Lower lobe of right lung (tissue), 2 donors: ENCODE measurements at regions not wholly inside any gene's neighbourhood (a gene's known extent, or its start where the extent isn't known, plus 50 kb on each side); places are given as distances from the start of the nearest gene placed in this dataset.

ENCODE experiments used
- ATAC-seq, 2 donors: fragments of 200-7000 bp; cut with Tn5 transposase; one replicate each; pipeline ENCODE4 v1.9.1; 2020 to 2022; ENCODE audit warnings: mild to moderate bottlenecking in 2 of 2, moderate library complexity in 2 of 2
- DNase-seq: peaks from one replicate; pipeline ENCODE4 v3.0.0-alpha.2; 2020
- H3K27ac ChIP-seq: fragments of 200-600 bp; one replicate; pipeline ENCODE4 v1.8.0; 2022
- H3K27me3 ChIP-seq: fragments of 200-600 bp; one replicate; pipeline ENCODE4 v1.8.0; 2022; ENCODE audit warnings: low read depth
- H3K36me3 ChIP-seq: fragments of 200-600 bp; one replicate; pipeline ENCODE4 v1.8.0; 2022; ENCODE audit warnings: mild to moderate bottlenecking
- H3K4me1 ChIP-seq: fragments of 200-600 bp; one replicate; pipeline ENCODE4 v1.8.0; 2022
- H3K4me3 ChIP-seq: fragments of 200-600 bp; one replicate; pipeline ENCODE4 v1.8.0; 2022; ENCODE audit warnings: mild to moderate bottlenecking
- H3K9me3 ChIP-seq: fragments of 200-600 bp; one replicate; pipeline ENCODE4 v1.8.0; 2022
- intact Hi-C: fragments of 100-400 bp; cut with DNase I; formaldehyde crosslinking; loops from one replicate; pipeline ENCODE4 v1.11.0; 2022
- TF ChIP-seq, protein P1 (sequence below): fragments of 200-600 bp; IDR thresholded peaks from one replicate; pipeline ENCODE4 v1.8.0; 2022; ENCODE audit warnings: antibody characterized with exemption, mild to moderate bottlenecking
- donor health status: DM: no; HTN: yes; CAD: no; lungs with severe emphysema.

- Histone ChIP-seq H3K27me3 (no peaks in the 10 kb centered on the region), H3K27ac (no peak overlapping the region), H3K4me1 (no peaks in the 10 kb centered on the region), H3K4me3 (no peak overlapping the region), H3K36me3 (no peaks in the 10 kb centered on the region), H3K9me3 (no peaks in the 10 kb centered on the region)
- intact Hi-C loops, result no loop called here
- no peak for DNase-seq
- ATAC-seq, result no peak
- TF ChIP-seq, protein P1, sequence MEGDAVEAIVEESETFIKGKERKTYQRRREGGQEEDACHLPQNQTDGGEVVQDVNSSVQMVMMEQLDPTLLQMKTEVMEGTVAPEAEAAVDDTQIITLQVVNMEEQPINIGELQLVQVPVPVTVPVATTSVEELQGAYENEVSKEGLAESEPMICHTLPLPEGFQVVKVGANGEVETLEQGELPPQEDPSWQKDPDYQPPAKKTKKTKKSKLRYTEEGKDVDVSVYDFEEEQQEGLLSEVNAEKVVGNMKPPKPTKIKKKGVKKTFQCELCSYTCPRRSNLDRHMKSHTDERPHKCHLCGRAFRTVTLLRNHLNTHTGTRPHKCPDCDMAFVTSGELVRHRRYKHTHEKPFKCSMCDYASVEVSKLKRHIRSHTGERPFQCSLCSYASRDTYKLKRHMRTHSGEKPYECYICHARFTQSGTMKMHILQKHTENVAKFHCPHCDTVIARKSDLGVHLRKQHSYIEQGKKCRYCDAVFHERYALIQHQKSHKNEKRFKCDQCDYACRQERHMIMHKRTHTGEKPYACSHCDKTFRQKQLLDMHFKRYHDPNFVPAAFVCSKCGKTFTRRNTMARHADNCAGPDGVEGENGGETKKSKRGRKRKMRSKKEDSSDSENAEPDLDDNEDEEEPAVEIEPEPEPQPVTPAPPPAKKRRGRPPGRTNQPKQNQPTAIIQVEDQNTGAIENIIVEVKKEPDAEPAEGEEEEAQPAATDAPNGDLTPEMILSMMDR, result no peak
Observed at GRCh38 chr2:67050622-67051021, 346.5 kb upstream of the ETAA1 start.

DNA sequence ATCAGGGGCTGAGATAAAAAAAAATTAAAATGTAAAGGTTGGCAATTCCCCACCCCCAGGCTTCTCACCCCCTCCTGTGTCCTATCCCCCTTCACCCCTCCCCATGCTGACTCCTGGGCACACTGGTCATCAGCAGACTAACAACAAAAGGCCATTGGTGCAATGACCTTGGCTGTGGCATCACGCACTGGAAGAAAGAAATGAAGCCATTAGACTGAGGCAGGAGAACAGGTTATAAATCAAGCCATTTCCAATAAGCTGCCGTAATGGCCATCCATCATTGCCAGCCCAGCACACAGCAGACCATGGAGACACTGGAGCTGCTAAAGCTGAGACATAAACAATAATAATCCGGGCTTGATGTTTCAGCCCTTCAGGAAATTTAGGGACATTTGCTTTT lies 342.4 kb upstream of the ETAA1 start:
- no peak for ATAC-seq
- H3K27ac ChIP-seq, result no peak overlapping the region
- H3K4me3 ChIP-seq, result no peak overlapping the region
- H3K36me3 ChIP-seq, result no peaks in the 10 kb centered on the region
- no peaks in the 10 kb centered on the region for H3K9me3 ChIP-seq
- DNase-seq, result no peak
- TF ChIP-seq, protein P1, result no peak
- H3K27me3 ChIP-seq, result no peaks in the 10 kb centered on the region
- H3K4me1 ChIP-seq, result no peaks in the 10 kb centered on the region
- intact Hi-C loops, result no loop called here

DNA sequence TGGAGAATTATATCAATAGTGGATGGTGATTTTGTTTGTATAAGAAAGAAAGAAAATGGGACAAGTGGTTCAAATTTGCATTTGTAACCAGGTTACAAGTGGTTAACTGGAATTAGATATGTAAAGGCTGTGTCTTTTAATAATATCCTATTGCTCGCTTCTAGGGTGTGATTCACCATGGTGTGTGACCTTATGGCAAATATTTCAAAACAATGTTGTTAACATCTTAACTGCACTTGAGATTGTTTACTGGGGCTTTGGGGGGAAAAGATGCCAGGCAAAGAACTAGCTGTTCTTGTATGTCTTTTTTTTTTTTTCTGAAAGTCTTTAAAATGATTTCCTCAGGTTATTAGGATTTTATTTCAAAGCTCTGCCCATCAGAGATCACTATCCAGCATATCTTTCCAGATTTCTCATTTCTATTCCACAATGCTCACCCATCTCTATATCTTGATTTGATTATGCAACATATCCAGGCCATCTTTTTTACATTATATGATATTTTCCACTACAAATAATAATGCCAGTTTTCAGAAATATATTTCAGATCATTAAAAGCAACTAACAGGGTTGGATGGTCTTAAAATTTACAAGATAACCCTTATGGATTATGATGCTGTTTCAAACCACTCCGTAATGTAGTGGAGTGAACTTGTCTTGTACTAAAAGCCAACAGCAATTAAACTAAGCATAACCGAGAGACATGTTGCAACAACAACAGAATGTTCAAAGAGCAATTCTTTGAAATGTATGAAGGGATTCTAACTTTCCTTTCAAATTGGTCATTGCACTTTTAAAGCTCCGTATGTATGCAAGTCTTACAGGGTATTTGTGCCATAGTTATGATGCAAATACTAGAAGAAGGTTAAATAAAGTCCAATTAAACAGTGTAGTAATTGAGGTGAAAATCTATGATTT lies 341.5 kb upstream of the ETAA1 start:
- DNase-seq, result no peak

GRCh38 chr2:67057123-67057522 lies 340.0 kb upstream of the ETAA1 start:
- Histone ChIP-seq H3K9me3 (no peaks in the 10 kb centered on the region), H3K4me1 (no peaks in the 10 kb centered on the region), H3K36me3 (no peaks in the 10 kb centered on the region), H3K27me3 (no peaks in the 10 kb centered on the region), H3K27ac (no peak overlapping the region), H3K4me3 (no peak overlapping the region)
- ATAC-seq (no peak), DNase-seq (no peak)
- TF ChIP-seq, protein P1, result no peak
- intact Hi-C loops, result no loop called here

More for the DNA sequence above, 341.5 kb upstream of the ETAA1 start:
- no peaks in the 10 kb centered on the region for H3K4me1 ChIP-seq
- no peaks in the 10 kb centered on the region for H3K36me3 ChIP-seq
- ATAC-seq, result no peak
- no peak overlapping the region for H3K27ac ChIP-seq
- no peaks in the 10 kb centered on the region for H3K9me3 ChIP-seq
- no peak overlapping the region for H3K4me3 ChIP-seq
- TF ChIP-seq, protein P1, result no peak
- intact Hi-C loops, result no loop called here
- H3K27me3 ChIP-seq, result no peaks in the 10 kb centered on the region

DNA sequence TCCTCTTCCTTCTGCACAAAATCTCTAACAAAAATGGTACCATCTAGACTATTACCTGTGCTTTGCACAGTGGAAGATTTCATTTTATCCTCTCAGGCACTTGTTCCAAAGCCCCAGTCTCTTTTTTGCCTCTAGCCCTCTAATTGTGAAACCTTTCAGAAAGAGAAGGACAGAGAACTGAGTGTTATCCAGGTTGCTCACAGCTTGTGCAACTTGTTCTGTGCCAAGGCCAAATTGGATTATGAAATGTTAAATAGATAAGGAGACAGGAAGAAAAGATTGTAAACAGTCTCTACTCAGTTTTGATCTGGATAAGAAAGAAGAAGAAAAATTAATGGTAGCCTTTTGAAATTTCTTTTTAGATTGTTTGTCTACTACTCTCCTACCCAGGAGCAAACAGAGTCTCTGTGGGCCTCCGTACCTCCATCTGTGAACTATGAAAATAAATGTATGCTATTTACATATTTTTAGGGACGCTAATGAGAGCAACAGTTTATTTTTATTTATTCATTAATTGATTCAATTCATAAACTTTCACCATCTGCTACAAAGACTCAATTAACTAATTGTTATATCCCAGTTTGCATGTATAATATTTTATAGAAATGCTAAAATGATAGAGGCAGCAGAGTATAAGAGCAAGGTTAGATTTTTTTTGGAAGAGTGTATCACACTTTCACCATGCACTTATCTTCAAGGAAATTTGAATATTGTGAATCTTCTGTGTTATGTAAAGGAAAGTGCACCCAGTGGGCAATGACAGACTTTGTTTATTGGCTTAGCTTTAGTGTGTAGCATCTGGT lies 339.0 kb upstream of the ETAA1 start:
- intact Hi-C loops, result no loop called here
- no peak overlapping the region for H3K27ac ChIP-seq

More for the DNA sequence above, 339.0 kb upstream of the ETAA1 start:
- no peaks in the 10 kb centered on the region for H3K36me3 ChIP-seq
- H3K4me1 ChIP-seq, result no peaks in the 10 kb centered on the region
- no peaks in the 10 kb centered on the region for H3K27me3 ChIP-seq
- TF ChIP-seq, protein P1, result no peak
- H3K9me3 ChIP-seq, result no peaks in the 10 kb centered on the region
- H3K4me3 ChIP-seq, result no peak overlapping the region
- ATAC-seq (peak; percentile 48 to 74), DNase-seq (no peak)
